ENCODE measurements at regions not wholly inside any gene's neighbourhood (a gene's known extent, or its start where the extent isn't known, plus 50 kb on each side); places are given as distances from the start of the nearest gene placed in this dataset.

GRCh38 chr4:138292321-138292720 is 50.2 kb upstream of the SLC7A11 start:
- Mint-ChIP-seq H3K4me3 (no peak overlapping the region), H3K4me1 (peaks cover 8% of the 10 kb centered on the region), H3K36me3 (ENCODE audit: low read depth) (no peaks in the 10 kb centered on the region), H3K27ac (no peak overlapping the region), H3K27me3 (ENCODE audit: low read depth, poor library complexity) (no peaks in the 10 kb centered on the region), H3K9me3 (no peaks in the 10 kb centered on the region)
- DNase-seq: no peak
- TF ChIP-seq CTCF (IDR thresholded peaks at IDR 0.05): no peak

Data from nephron progenitor cell (in vitro differentiated cells).